ENCODE measurements at regions not wholly inside any gene's neighbourhood (a gene's known extent, or its start where the extent isn't known, plus 50 kb on each side); places are given as distances from the start of the nearest gene placed in this dataset.

GRCh38 chr6:140193269-140193668, 818.8 kb upstream of the CITED2 start:
- TF ChIP-seq, protein P1, sequence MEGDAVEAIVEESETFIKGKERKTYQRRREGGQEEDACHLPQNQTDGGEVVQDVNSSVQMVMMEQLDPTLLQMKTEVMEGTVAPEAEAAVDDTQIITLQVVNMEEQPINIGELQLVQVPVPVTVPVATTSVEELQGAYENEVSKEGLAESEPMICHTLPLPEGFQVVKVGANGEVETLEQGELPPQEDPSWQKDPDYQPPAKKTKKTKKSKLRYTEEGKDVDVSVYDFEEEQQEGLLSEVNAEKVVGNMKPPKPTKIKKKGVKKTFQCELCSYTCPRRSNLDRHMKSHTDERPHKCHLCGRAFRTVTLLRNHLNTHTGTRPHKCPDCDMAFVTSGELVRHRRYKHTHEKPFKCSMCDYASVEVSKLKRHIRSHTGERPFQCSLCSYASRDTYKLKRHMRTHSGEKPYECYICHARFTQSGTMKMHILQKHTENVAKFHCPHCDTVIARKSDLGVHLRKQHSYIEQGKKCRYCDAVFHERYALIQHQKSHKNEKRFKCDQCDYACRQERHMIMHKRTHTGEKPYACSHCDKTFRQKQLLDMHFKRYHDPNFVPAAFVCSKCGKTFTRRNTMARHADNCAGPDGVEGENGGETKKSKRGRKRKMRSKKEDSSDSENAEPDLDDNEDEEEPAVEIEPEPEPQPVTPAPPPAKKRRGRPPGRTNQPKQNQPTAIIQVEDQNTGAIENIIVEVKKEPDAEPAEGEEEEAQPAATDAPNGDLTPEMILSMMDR (IDR thresholded peaks at IDR 0.05; ENCODE audit: low read length) = no peak
- no peak for TF ChIP-seq EZH2phosphoT487 (IDR thresholded peaks at IDR 0.05; ENCODE audit: low read length)
